Non-pigmented ciliary epithelial cell (primary cell): ENCODE measurements at regions not wholly inside any gene's neighbourhood (a gene's known extent, or its start where the extent isn't known, plus 50 kb on each side); places are given as distances from the start of the nearest gene placed in this dataset.

Experiments used
- DNase-seq: peaks from one replicate; pipeline ENCODE4 v3.0.0-alpha.2; 2010; ENCODE audit warnings: low read depth

- no peak for DNase-seq
These were observed 2204.5 kb downstream of the ARAP2 start for GRCh38 chr4:34039766-34040165.

GRCh38 chr4:34043131-34043530 is 2201.2 kb downstream of the ARAP2 start:
- DNase-seq: no peak

- DNase-seq: peak; percentile 48
These were observed 2197.7 kb downstream of the ARAP2 start for GRCh38 chr4:34046580-34046979.

- DNase-seq: no peak
These were observed 2197.0 kb downstream of the ARAP2 start for GRCh38 chr4:34047363-34047762.

GRCh38 chr4:34066126-34066525 is 2178.2 kb downstream of the ARAP2 start:
- no peak for DNase-seq

GRCh38 chr4:34091451-34091850 is 2152.9 kb downstream of the ARAP2 start:
- DNase-seq: no peak

GRCh38 chr4:34094114-34094513 is 2150.2 kb downstream of the ARAP2 start:
- no peak for DNase-seq

- DNase-seq: no peak
These were observed 2139.0 kb downstream of the ARAP2 start for GRCh38 chr4:34105311-34105710.

- DNase-seq: no peak
These were observed 2135.9 kb downstream of the ARAP2 start for GRCh38 chr4:34108391-34108790.

- no peak for DNase-seq
These were observed 2131.7 kb downstream of the ARAP2 start for GRCh38 chr4:34112573-34112972.

GRCh38 chr4:34138385-34138784 is 2105.9 kb downstream of the ARAP2 start:
- DNase-seq: no peak

GRCh38 chr4:34139346-34139745 is 2105.0 kb downstream of the ARAP2 start:
- DNase-seq: no peak

- DNase-seq: no peak
These were observed 2095.9 kb downstream of the ARAP2 start for GRCh38 chr4:34148322-34148908.

GRCh38 chr4:34157547-34157946 is 2086.8 kb downstream of the ARAP2 start:
- peak; percentile 10 for DNase-seq

GRCh38 chr4:34158878-34159277 is 2085.4 kb downstream of the ARAP2 start:
- peak; percentile 13 for DNase-seq

GRCh38 chr4:34170946-34171345 is 2073.4 kb downstream of the ARAP2 start:
- DNase-seq: no peak

GRCh38 chr4:34176609-34177008 is 2067.7 kb downstream of the ARAP2 start:
- DNase-seq: no peak

GRCh38 chr4:34178476-34178875 is 2065.8 kb downstream of the ARAP2 start:
- no peak for DNase-seq

- peak; percentile 88 for DNase-seq
These were observed 2062.9 kb downstream of the ARAP2 start for GRCh38 chr4:34181311-34181841.

- no peak for DNase-seq
These were observed 2062.4 kb downstream of the ARAP2 start for GRCh38 chr4:34181891-34182290.

GRCh38 chr4:34182306-34182705 is 2062.0 kb downstream of the ARAP2 start:
- DNase-seq: no peak

GRCh38 chr4:34183926-34184325 is 2060.4 kb downstream of the ARAP2 start:
- DNase-seq: no peak

- no peak for DNase-seq
These were observed 2057.3 kb downstream of the ARAP2 start for GRCh38 chr4:34187056-34187455.

GRCh38 chr4:34191443-34191842 is 2052.9 kb downstream of the ARAP2 start:
- no peak for DNase-seq
